NB4 (cell line): ENCODE measurements at regions not wholly inside any gene's neighbourhood (a gene's known extent, or its start where the extent isn't known, plus 50 kb on each side); places are given as distances from the start of the nearest gene placed in this dataset.

ENCODE experiments used
- CTCF ChIP-seq: IDR thresholded peaks from one replicate; pipeline ENCODE4 v1.5.1; 2012; ENCODE audit warnings: low read depth, low read length
- MYC ChIP-seq: IDR thresholded peaks from 2 replicates; pipeline ENCODE4 v1.6.1; 2011; ENCODE audit warnings: low read depth, low read length
- POLR2A ChIP-seq: IDR thresholded peaks from 2 replicates; pipeline ENCODE4 v1.6.1; 2011; ENCODE audit warnings: mild to moderate bottlenecking; ENCODE audit not compliant: insufficient read length; ENCODE audit errors: extremely low read depth

DNA sequence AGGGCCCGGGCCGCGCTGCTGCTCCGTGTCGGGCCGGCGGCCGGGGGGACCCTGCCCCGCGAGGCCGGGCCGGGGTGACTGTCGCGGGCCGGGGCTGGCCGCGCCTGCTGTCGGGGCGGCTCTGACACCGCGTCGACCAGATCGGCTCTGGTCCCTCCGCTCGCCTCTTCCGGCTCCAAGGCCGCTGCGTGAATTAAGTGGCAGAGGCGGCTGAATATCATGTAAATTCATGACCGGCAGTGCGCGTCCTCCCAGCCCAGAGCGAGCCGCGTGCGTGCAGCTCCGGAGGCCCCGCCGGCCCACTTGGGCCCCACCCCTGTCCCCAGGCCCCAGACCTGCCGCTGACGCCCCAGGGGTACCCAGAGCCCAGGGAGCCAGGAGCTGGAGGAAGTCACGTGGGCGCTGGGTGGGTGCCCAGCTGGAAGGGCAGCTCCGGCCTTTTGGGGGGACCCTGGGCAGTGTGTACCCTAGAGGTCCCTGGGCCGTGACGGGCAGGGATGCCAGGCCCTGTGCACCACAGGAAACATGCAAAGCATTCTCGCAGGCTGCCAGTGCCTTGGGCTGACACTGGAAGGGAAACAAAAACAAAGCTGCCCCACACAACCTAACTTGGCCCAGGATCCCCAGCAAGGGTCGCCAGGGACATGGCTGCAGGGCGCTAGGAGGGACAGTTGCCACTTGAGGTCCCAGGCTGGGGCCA is 584.0 kb upstream of the MKI67 start:
- TF ChIP-seq CTCF (no peak), POLR2A (no peak), MYC (no peak)
